ENCODE measurements at regions not wholly inside any gene's neighbourhood (a gene's known extent, or its start where the extent isn't known, plus 50 kb on each side); places are given as distances from the start of the nearest gene placed in this dataset.

GRCh38 chr4:127148165-127148564 is 484.6 kb upstream of the INTU start:
- DNase-seq: no peak

GRCh38 chr4:127149086-127149485 is 483.7 kb upstream of the INTU start:
- DNase-seq: no peak

- no peak for DNase-seq
These were observed 480.8 kb upstream of the INTU start for GRCh38 chr4:127151941-127152340.

- DNase-seq: no peak
These were observed 477.6 kb upstream of the INTU start for GRCh38 chr4:127155116-127155515.

- no peak for DNase-seq
These were observed 477.2 kb upstream of the INTU start for GRCh38 chr4:127155555-127155954.

GRCh38 chr4:127162741-127163140 is 470.0 kb upstream of the INTU start:
- peak; percentile 87 for DNase-seq

GRCh38 chr4:127165971-127166370 is 466.8 kb upstream of the INTU start:
- peak; percentile 19 for DNase-seq

- no peak for DNase-seq
These were observed 458.6 kb upstream of the INTU start for GRCh38 chr4:127174201-127174600.

GRCh38 chr4:127174616-127175015 is 458.1 kb upstream of the INTU start:
- no peak for DNase-seq

- DNase-seq: no peak
These were observed 453.3 kb upstream of the INTU start for GRCh38 chr4:127179256-127180087.

GRCh38 chr4:127181001-127181400 is 451.8 kb upstream of the INTU start:
- no peak for DNase-seq

GRCh38 chr4:127182687-127183086 is 450.1 kb upstream of the INTU start:
- no peak for DNase-seq

- DNase-seq: peak; percentile 4
These were observed 443.9 kb upstream of the INTU start for GRCh38 chr4:127188847-127189246.

GRCh38 chr4:127194281-127194680 is 438.5 kb upstream of the INTU start:
- no peak for DNase-seq

GRCh38 chr4:127196655-127197352 is 436.0 kb upstream of the INTU start:
- no peak for DNase-seq

GRCh38 chr4:127203562-127204200 is 429.1 kb upstream of the INTU start:
- DNase-seq: peak; percentile 67

GRCh38 chr4:127204322-127204721 is 428.4 kb upstream of the INTU start:
- DNase-seq: no peak

- DNase-seq: no peak
These were observed 423.1 kb upstream of the INTU start for GRCh38 chr4:127209580-127210095.

GRCh38 chr4:127210893-127211649 is 421.7 kb upstream of the INTU start:
- DNase-seq: no peak

- DNase-seq: no peak
These were observed 420.9 kb upstream of the INTU start for GRCh38 chr4:127211650-127212560.

GRCh38 chr4:127212701-127213100 is 420.1 kb upstream of the INTU start:
- DNase-seq: no peak

GRCh38 chr4:127214016-127214415 is 418.7 kb upstream of the INTU start:
- no peak for DNase-seq
